ENCODE measurements at regions not wholly inside any gene's neighbourhood (a gene's known extent, or its start where the extent isn't known, plus 50 kb on each side); places are given as distances from the start of the nearest gene placed in this dataset.

GRCh38 chr10:30782157-30782536 lies 152.6 kb upstream of the LYZL2 start:
- Histone ChIP-seq H3K4me3 (ENCODE audit: low read depth in 1 of 2, low read length in 2 of 2) (no peak overlapping the region), H3K36me3 (ENCODE audit: insufficient read depth, low read length) (no peaks in the 10 kb centered on the region), H3K9ac (ENCODE audit: low read length) (no peak overlapping the region), H3K4me1 (ENCODE audit: insufficient read depth, low read length) (peaks cover 28% of the 10 kb centered on the region), H3K9me3 (ENCODE audit: low read length) (no peaks in the 10 kb centered on the region), H3K27me3 (ENCODE audit: control insufficient read depth in 1 of 2, insufficient read depth in 2 of 2, low read length in 2 of 2) (no peaks in the 10 kb centered on the region), H3K27ac (ENCODE audit: low read depth, low read length) (peak overlapping the region; percentile 97)

- Histone ChIP-seq H3K27me3 (ENCODE audit: control insufficient read depth in 1 of 2, insufficient read depth in 2 of 2, low read length in 2 of 2) (no peaks in the 10 kb centered on the region), H3K36me3 (ENCODE audit: insufficient read depth, low read length) (no peaks in the 10 kb centered on the region), H3K27ac (ENCODE audit: low read depth, low read length) (no peak overlapping the region), H3K4me3 (ENCODE audit: low read depth in 1 of 2, low read length in 2 of 2) (no peak overlapping the region), H3K4me1 (ENCODE audit: insufficient read depth, low read length) (peaks cover 28% of the 10 kb centered on the region), H3K9ac (ENCODE audit: low read length) (no peak overlapping the region), H3K9me3 (ENCODE audit: low read length) (no peaks in the 10 kb centered on the region)
Observed at GRCh38 chr10:30781670-30782121, 152.1 kb upstream of the LYZL2 start.

GRCh38 chr10:30778769-30779168 lies 149.2 kb upstream of the LYZL2 start:
- H3K9me3 ChIP-seq (ENCODE audit: low read length): no peaks in the 10 kb centered on the region
- no peak overlapping the region for H3K4me3 ChIP-seq (ENCODE audit: low read depth in 1 of 2, low read length in 2 of 2)
- no peak overlapping the region for H3K9ac ChIP-seq (ENCODE audit: low read length)
- no peaks in the 10 kb centered on the region for H3K27me3 ChIP-seq (ENCODE audit: control insufficient read depth in 1 of 2, insufficient read depth in 2 of 2, low read length in 2 of 2)
- H3K36me3 ChIP-seq (ENCODE audit: insufficient read depth, low read length): no peaks in the 10 kb centered on the region
- H3K4me1 ChIP-seq (ENCODE audit: insufficient read depth, low read length): peaks cover 28% of the 10 kb centered on the region
- no peak overlapping the region for H3K27ac ChIP-seq (ENCODE audit: low read depth, low read length)

GRCh38 chr10:30775779-30776591 lies 146.4 kb upstream of the LYZL2 start:
- H3K27ac ChIP-seq (ENCODE audit: low read depth, low read length): peak overlapping the region; percentile 17

GRCh38 chr10:30774261-30774660 lies 144.7 kb upstream of the LYZL2 start:
- Histone ChIP-seq H3K9ac (ENCODE audit: low read length) (no peak overlapping the region), H3K27me3 (ENCODE audit: control insufficient read depth in 1 of 2, insufficient read depth in 2 of 2, low read length in 2 of 2) (no peaks in the 10 kb centered on the region), H3K4me3 (ENCODE audit: low read depth in 1 of 2, low read length in 2 of 2) (no peak overlapping the region), H3K27ac (ENCODE audit: low read depth, low read length) (no peak overlapping the region), H3K36me3 (ENCODE audit: insufficient read depth, low read length) (no peaks in the 10 kb centered on the region), H3K9me3 (ENCODE audit: low read length) (no peaks in the 10 kb centered on the region), H3K4me1 (ENCODE audit: insufficient read depth, low read length) (peaks cover 13% of the 10 kb centered on the region)

More at GRCh38 chr10:30775779-30776591, 146.4 kb upstream of the LYZL2 start:
- Histone ChIP-seq H3K27me3 (ENCODE audit: control insufficient read depth in 1 of 2, insufficient read depth in 2 of 2, low read length in 2 of 2) (no peaks in the 10 kb centered on the region), H3K4me1 (ENCODE audit: insufficient read depth, low read length) (peaks cover 13% of the 10 kb centered on the region), H3K36me3 (ENCODE audit: insufficient read depth, low read length) (no peaks in the 10 kb centered on the region), H3K4me3 (ENCODE audit: low read depth in 1 of 2, low read length in 2 of 2) (no peak overlapping the region), H3K9ac (ENCODE audit: low read length) (no peak overlapping the region), H3K9me3 (ENCODE audit: low read length) (no peaks in the 10 kb centered on the region)

GRCh38 chr10:30773501-30773900 lies 143.9 kb upstream of the LYZL2 start:
- no peak overlapping the region for H3K4me3 ChIP-seq (ENCODE audit: low read depth in 1 of 2, low read length in 2 of 2)
- no peaks in the 10 kb centered on the region for H3K36me3 ChIP-seq (ENCODE audit: insufficient read depth, low read length)
- peaks cover 13% of the 10 kb centered on the region for H3K4me1 ChIP-seq (ENCODE audit: insufficient read depth, low read length)
- no peaks in the 10 kb centered on the region for H3K9me3 ChIP-seq (ENCODE audit: low read length)
- H3K27me3 ChIP-seq (ENCODE audit: control insufficient read depth in 1 of 2, insufficient read depth in 2 of 2, low read length in 2 of 2): no peaks in the 10 kb centered on the region
- no peak overlapping the region for H3K9ac ChIP-seq (ENCODE audit: low read length)
- no peak overlapping the region for H3K27ac ChIP-seq (ENCODE audit: low read depth, low read length)

GRCh38 chr10:30770816-30771215 lies 141.3 kb upstream of the LYZL2 start:
- Histone ChIP-seq H3K27ac (ENCODE audit: low read depth, low read length) (no peak overlapping the region), H3K27me3 (ENCODE audit: control insufficient read depth in 1 of 2, insufficient read depth in 2 of 2, low read length in 2 of 2) (no peaks in the 10 kb centered on the region), H3K4me1 (ENCODE audit: insufficient read depth, low read length) (peaks cover 4% of the 10 kb centered on the region), H3K9ac (ENCODE audit: low read length) (no peak overlapping the region), H3K9me3 (ENCODE audit: low read length) (no peaks in the 10 kb centered on the region), H3K4me3 (ENCODE audit: low read depth in 1 of 2, low read length in 2 of 2) (no peak overlapping the region), H3K36me3 (ENCODE audit: insufficient read depth, low read length) (no peaks in the 10 kb centered on the region)

- Histone ChIP-seq H3K9ac (ENCODE audit: low read length) (no peak overlapping the region), H3K27me3 (ENCODE audit: control insufficient read depth in 1 of 2, insufficient read depth in 2 of 2, low read length in 2 of 2) (no peaks in the 10 kb centered on the region), H3K4me1 (ENCODE audit: insufficient read depth, low read length) (no peaks in the 10 kb centered on the region), H3K9me3 (ENCODE audit: low read length) (no peaks in the 10 kb centered on the region), H3K27ac (ENCODE audit: low read depth, low read length) (no peak overlapping the region), H3K36me3 (ENCODE audit: insufficient read depth, low read length) (no peaks in the 10 kb centered on the region), H3K4me3 (ENCODE audit: low read depth in 1 of 2, low read length in 2 of 2) (no peak overlapping the region)
Observed at GRCh38 chr10:30770229-30770628, 140.7 kb upstream of the LYZL2 start.

GRCh38 chr10:30769361-30769760 lies 139.8 kb upstream of the LYZL2 start:
- Histone ChIP-seq H3K4me1 (ENCODE audit: insufficient read depth, low read length) (peaks cover 6% of the 10 kb centered on the region), H3K27ac (ENCODE audit: low read depth, low read length) (no peak overlapping the region), H3K4me3 (ENCODE audit: low read depth in 1 of 2, low read length in 2 of 2) (no peak overlapping the region), H3K27me3 (ENCODE audit: control insufficient read depth in 1 of 2, insufficient read depth in 2 of 2, low read length in 2 of 2) (no peaks in the 10 kb centered on the region), H3K9ac (ENCODE audit: low read length) (no peak overlapping the region), H3K36me3 (ENCODE audit: insufficient read depth, low read length) (no peaks in the 10 kb centered on the region), H3K9me3 (ENCODE audit: low read length) (no peaks in the 10 kb centered on the region)

- no peak overlapping the region for H3K4me3 ChIP-seq (ENCODE audit: low read depth in 1 of 2, low read length in 2 of 2)
- peaks cover 16% of the 10 kb centered on the region for H3K4me1 ChIP-seq (ENCODE audit: insufficient read depth, low read length)
- H3K27ac ChIP-seq (ENCODE audit: low read depth, low read length): peak overlapping the region; percentile 59
- H3K9ac ChIP-seq (ENCODE audit: low read length): no peak overlapping the region
- H3K27me3 ChIP-seq (ENCODE audit: control insufficient read depth in 1 of 2, insufficient read depth in 2 of 2, low read length in 2 of 2): no peaks in the 10 kb centered on the region
- H3K9me3 ChIP-seq (ENCODE audit: low read length): no peaks in the 10 kb centered on the region
- H3K36me3 ChIP-seq (ENCODE audit: insufficient read depth, low read length): no peaks in the 10 kb centered on the region
Observed at GRCh38 chr10:30765616-30766015, 136.1 kb upstream of the LYZL2 start.

- no peak overlapping the region for H3K4me3 ChIP-seq (ENCODE audit: low read depth in 1 of 2, low read length in 2 of 2)
Observed at GRCh38 chr10:30765022-30765615, 135.6 kb upstream of the LYZL2 start.

More at GRCh38 chr10:30765022-30765615, 135.6 kb upstream of the LYZL2 start:
- no peaks in the 10 kb centered on the region for H3K27me3 ChIP-seq (ENCODE audit: control insufficient read depth in 1 of 2, insufficient read depth in 2 of 2, low read length in 2 of 2)
- H3K4me1 ChIP-seq (ENCODE audit: insufficient read depth, low read length): peaks cover 16% of the 10 kb centered on the region
- H3K36me3 ChIP-seq (ENCODE audit: insufficient read depth, low read length): no peaks in the 10 kb centered on the region
- H3K9me3 ChIP-seq (ENCODE audit: low read length): no peaks in the 10 kb centered on the region
- H3K27ac ChIP-seq (ENCODE audit: low read depth, low read length): peak overlapping the region; percentile 88
- no peak overlapping the region for H3K9ac ChIP-seq (ENCODE audit: low read length)
